B cell (primary cell): ENCODE measurements at regions not wholly inside any gene's neighbourhood (a gene's known extent, or its start where the extent isn't known, plus 50 kb on each side); places are given as distances from the start of the nearest gene placed in this dataset.

Experiments used
- ATAC-seq: fragments of 200-7000 bp; cut with Tn5 transposase; one replicate; pipeline ENCODE4 v1.10.0; 2021; ENCODE audit warnings: low read depth, mild to moderate bottlenecking, moderate number of reproducible peaks, moderate library complexity
- CTCF ChIA-PET: fragments of 350-600 bp; sonication (Branson Sonifier 250); formaldehyde crosslinking; loops from one replicate; lab custom pipeline; 2021; ENCODE audit warnings: antibody characterized with exemption, inconsistent platforms; lab: Charles Lee
- POLR2A ChIA-PET: fragments of 350-600 bp; sonication (Branson Sonifier 250); formaldehyde crosslinking; loops from one replicate; lab custom pipeline; 2021; ENCODE audit warnings: antibody characterized with exemption; lab: Charles Lee
- DNase-seq: peaks from one replicate; pipeline ENCODE4 v3.0.0; 2013
- H2AFZ ChIP-seq: 2 replicates; pipeline ENCODE4 v1.6.1; 2012; ENCODE audit warnings: mild to moderate bottlenecking, low read depth, low read length; ENCODE audit not compliant: insufficient read depth, poor library complexity, severe bottlenecking
- H3K27ac ChIP-seq, 2 donors: 1 replicate in 1 of 2; 2 replicates in 1 of 2; pipeline ENCODE4 v1.5.1; 2012 to 2013; ENCODE audit warnings: low read length in 2 of 2, mild to moderate bottlenecking in 2 of 2, moderate library complexity in 1 of 2
- H3K27me3 ChIP-seq, 4 experiments: fragments of 200-600 bp in 1 of 4; sonication (generic) in 1 of 4; replicated peaks in 1 of 4; 1 replicate in 2 of 4; 2 replicates in 2 of 4; pipeline versions ENCODE4 v1.6.1 to v1.7.0; 2013 to 2016; ENCODE audit warnings: low read length in 3 of 4, mild to moderate bottlenecking in 2 of 4, mixed read lengths in 1 of 4, moderate library complexity in 1 of 4; ENCODE audit not compliant: insufficient read depth in 4 of 4, control insufficient read depth in 3 of 4; ENCODE audit errors: control extremely low read depth in 1 of 4
- H3K36me3 ChIP-seq, 2 experiments: replicated peaks in 1 of 2; 1 replicate in 1 of 2; 2 replicates in 1 of 2; pipeline versions ENCODE4 v1.6.1 to v1.7.1; 2013; ENCODE audit warnings: low read length in 1 of 2; ENCODE audit not compliant: insufficient read depth in 2 of 2, control insufficient read depth in 1 of 2; ENCODE audit errors: control extremely low read depth in 1 of 2, extremely low read depth in 1 of 2
- H3K4me1 ChIP-seq, 2 donors: fragments of 200-600 bp in 1 of 2; sonication (generic) in 1 of 2; 1 replicate in 1 of 2; 2 replicates in 1 of 2; pipeline versions ENCODE4 v1.5.1 to v1.6.1; 2013 to 2017; ENCODE audit warnings: low read length in 2 of 2; ENCODE audit not compliant: control insufficient read depth in 2 of 2, insufficient read depth in 2 of 2
- H3K4me2 ChIP-seq: replicated peaks from 2 replicates; pipeline ENCODE3; 2012; ENCODE audit warnings: mild to moderate bottlenecking, low read depth, low read length; ENCODE audit not compliant: poor library complexity, severe bottlenecking
- H3K4me3 ChIP-seq, 5 experiments: fragments of 200-600 bp in 1 of 5; sonication (generic) in 1 of 5; 1 replicate in 3 of 5; 2 replicates in 2 of 5; pipeline versions ENCODE4 v1.5.1 to v1.7.0; 2011 to 2016; ENCODE audit warnings: low read length in 4 of 5, mild to moderate bottlenecking in 4 of 5, low read depth in 2 of 5, control low read depth in 1 of 5, moderate library complexity in 1 of 5; ENCODE audit not compliant: insufficient read depth in 1 of 5; ENCODE audit errors: control extremely low read depth in 1 of 5, extremely low read depth in 1 of 5
- H3K79me2 ChIP-seq: fragments of 200-600 bp; sonication (generic); one replicate; pipeline ENCODE4 v1.6.0; 2016; ENCODE audit warnings: low read length; ENCODE audit not compliant: control insufficient read depth, insufficient read depth
- H3K9ac ChIP-seq: fragments of 200-600 bp; sonication (generic); 2 replicates; pipeline ENCODE4 v1.6.1; 2017; ENCODE audit warnings: mild to moderate bottlenecking, low read length, moderate library complexity
- H3K9me3 ChIP-seq, 3 donors: one replicate each; pipeline versions ENCODE4 v1.6.1 to v1.7.1; 2013; ENCODE audit warnings: low read length in 2 of 3; ENCODE audit not compliant: control insufficient read depth in 2 of 3, insufficient read depth in 1 of 3; ENCODE audit errors: control extremely low read depth in 1 of 3
- H4K20me1 ChIP-seq: 2 replicates; pipeline ENCODE4 v1.6.0; 2012; ENCODE audit warnings: mild to moderate bottlenecking, low read length; ENCODE audit not compliant: insufficient read depth, control insufficient read depth, poor library complexity, severe bottlenecking
- H3K27ac Mint-ChIP-seq: one replicate; pipeline ENCODE4 v1.8.0; 2021; ENCODE audit warnings: mixed read lengths
- H3K27me3 Mint-ChIP-seq: one replicate; pipeline ENCODE4 v1.8.0; 2021; ENCODE audit warnings: mixed read lengths
- H3K4me1 Mint-ChIP-seq: one replicate; pipeline ENCODE4 v1.8.0; 2021; ENCODE audit warnings: mixed read lengths
- H3K4me3 Mint-ChIP-seq: one replicate; pipeline ENCODE4 v1.8.0; 2021; ENCODE audit warnings: mixed read lengths
- H3K9me3 Mint-ChIP-seq: one replicate; pipeline ENCODE4 v1.8.0; 2022; ENCODE audit warnings: mixed read lengths; ENCODE audit not compliant: insufficient read depth
- EZH2 ChIP-seq: IDR thresholded peaks from 2 replicates; pipeline ENCODE4 v1.6.1; 2012; ENCODE audit warnings: borderline replicate concordance, low read depth, mild to moderate bottlenecking, moderate library complexity, low read length; ENCODE audit not compliant: insufficient read depth, poor library complexity, severe bottlenecking
- WGBS: methylation state at CpG from one replicate; pipeline ENCODE4 v1.1.5; 2013; ENCODE audit warnings: missing lambda C conversion rate; ENCODE audit not compliant: insufficient coverage; 5-methylcytosine and 5-hydroxymethylcytosine counted together
- intact Hi-C: fragments of 100-400 bp; cut with micrococcal nuclease; formaldehyde crosslinking; loops from one replicate; pipeline ENCODE4 v1.10.0; 2022
- TF ChIP-seq, protein P1 (sequence below): fragments of 200-600 bp; IDR thresholded peaks from one replicate; pipeline ENCODE4 v1.8.0; 2022; ENCODE audit warnings: antibody characterized with exemption, mild to moderate bottlenecking

DNA sequence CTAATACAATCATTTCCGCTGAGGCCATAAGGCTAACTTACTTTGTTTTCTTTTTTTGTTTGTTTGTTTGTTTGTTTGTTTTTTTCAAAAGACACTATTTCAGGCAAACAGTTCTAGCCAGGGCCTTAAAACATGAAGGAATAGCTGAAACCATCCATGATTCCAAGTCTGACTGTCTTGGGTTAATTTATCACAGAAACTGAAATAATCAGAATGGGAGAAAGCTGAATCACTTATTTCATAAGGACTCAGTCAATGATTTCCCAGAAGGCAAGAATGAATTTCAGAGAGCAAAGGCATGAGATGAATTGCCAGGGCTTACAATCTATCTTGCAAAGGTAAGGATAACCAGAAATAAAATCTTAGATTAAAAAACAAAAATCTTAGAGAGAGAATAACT is 1315.1 kb downstream of the SUCLG1 start:
- no peaks in the 10 kb centered on the region for H3K9me3 ChIP-seq
- no peaks in the 10 kb centered on the region for H3K9me3 Mint-ChIP-seq
- WGBS, result no CpG with 5 or more reads among the region's 1 CpG
- intact Hi-C loops, result no loop called here
- no peaks in the 10 kb centered on the region for H3K27me3 ChIP-seq
- H4K20me1 ChIP-seq, result no peaks in the 10 kb centered on the region
- H3K4me3 ChIP-seq, result no peak overlapping the region
- POLR2A ChIA-PET, result no interaction called here
- TF ChIP-seq, protein P1, sequence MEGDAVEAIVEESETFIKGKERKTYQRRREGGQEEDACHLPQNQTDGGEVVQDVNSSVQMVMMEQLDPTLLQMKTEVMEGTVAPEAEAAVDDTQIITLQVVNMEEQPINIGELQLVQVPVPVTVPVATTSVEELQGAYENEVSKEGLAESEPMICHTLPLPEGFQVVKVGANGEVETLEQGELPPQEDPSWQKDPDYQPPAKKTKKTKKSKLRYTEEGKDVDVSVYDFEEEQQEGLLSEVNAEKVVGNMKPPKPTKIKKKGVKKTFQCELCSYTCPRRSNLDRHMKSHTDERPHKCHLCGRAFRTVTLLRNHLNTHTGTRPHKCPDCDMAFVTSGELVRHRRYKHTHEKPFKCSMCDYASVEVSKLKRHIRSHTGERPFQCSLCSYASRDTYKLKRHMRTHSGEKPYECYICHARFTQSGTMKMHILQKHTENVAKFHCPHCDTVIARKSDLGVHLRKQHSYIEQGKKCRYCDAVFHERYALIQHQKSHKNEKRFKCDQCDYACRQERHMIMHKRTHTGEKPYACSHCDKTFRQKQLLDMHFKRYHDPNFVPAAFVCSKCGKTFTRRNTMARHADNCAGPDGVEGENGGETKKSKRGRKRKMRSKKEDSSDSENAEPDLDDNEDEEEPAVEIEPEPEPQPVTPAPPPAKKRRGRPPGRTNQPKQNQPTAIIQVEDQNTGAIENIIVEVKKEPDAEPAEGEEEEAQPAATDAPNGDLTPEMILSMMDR, result no peak
- no peak for TF ChIP-seq EZH2
- no peak overlapping the region for H3K4me2 ChIP-seq
- no peak overlapping the region for H3K27ac ChIP-seq
- no peaks in the 10 kb centered on the region for H3K79me2 ChIP-seq
- no peaks in the 10 kb centered on the region for H3K4me1 ChIP-seq
- H3K9ac ChIP-seq, result no peak overlapping the region
- no peak for ATAC-seq
- no peaks in the 10 kb centered on the region for H3K4me1 Mint-ChIP-seq
- H3K4me3 Mint-ChIP-seq, result no peak overlapping the region
- no peak for DNase-seq
- no peak overlapping the region for H3K27ac Mint-ChIP-seq
- CTCF ChIA-PET, result no interaction called here
- no peak overlapping the region for H2AFZ ChIP-seq
- H3K27me3 Mint-ChIP-seq, result no peaks in the 10 kb centered on the region
- H3K36me3 ChIP-seq, result no peaks in the 10 kb centered on the region

GRCh38 chr2:83142934-83143333 is 1316.1 kb downstream of the SUCLG1 start:
- H3K79me2 ChIP-seq, result no peaks in the 10 kb centered on the region
- no peaks in the 10 kb centered on the region for H3K4me1 ChIP-seq
- no peak overlapping the region for H3K9ac ChIP-seq
- Mint-ChIP-seq H3K27ac (no peak overlapping the region), H3K9me3 (no peaks in the 10 kb centered on the region), H3K27me3 (no peaks in the 10 kb centered on the region), H3K4me1 (no peaks in the 10 kb centered on the region), H3K4me3 (no peak overlapping the region)
- H4K20me1 ChIP-seq, result no peaks in the 10 kb centered on the region
- H3K36me3 ChIP-seq, result no peaks in the 10 kb centered on the region
- no peak overlapping the region for H3K27ac ChIP-seq
- no peak for DNase-seq
- H2AFZ ChIP-seq, result no peak overlapping the region
- CTCF ChIA-PET, result no interaction called here
- TF ChIP-seq, protein P1, result no peak
- no peak for TF ChIP-seq EZH2
- POLR2A ChIA-PET, result no interaction called here
- no peaks in the 10 kb centered on the region for H3K27me3 ChIP-seq
- ATAC-seq, result no peak
- H3K9me3 ChIP-seq, result no peaks in the 10 kb centered on the region
- H3K4me2 ChIP-seq, result no peak overlapping the region
- intact Hi-C loops, result no loop called here
- H3K4me3 ChIP-seq, result no peak overlapping the region
